ENCODE measurements at regions not wholly inside any gene's neighbourhood (a gene's known extent, or its start where the extent isn't known, plus 50 kb on each side); places are given as distances from the start of the nearest gene placed in this dataset.

DNA sequence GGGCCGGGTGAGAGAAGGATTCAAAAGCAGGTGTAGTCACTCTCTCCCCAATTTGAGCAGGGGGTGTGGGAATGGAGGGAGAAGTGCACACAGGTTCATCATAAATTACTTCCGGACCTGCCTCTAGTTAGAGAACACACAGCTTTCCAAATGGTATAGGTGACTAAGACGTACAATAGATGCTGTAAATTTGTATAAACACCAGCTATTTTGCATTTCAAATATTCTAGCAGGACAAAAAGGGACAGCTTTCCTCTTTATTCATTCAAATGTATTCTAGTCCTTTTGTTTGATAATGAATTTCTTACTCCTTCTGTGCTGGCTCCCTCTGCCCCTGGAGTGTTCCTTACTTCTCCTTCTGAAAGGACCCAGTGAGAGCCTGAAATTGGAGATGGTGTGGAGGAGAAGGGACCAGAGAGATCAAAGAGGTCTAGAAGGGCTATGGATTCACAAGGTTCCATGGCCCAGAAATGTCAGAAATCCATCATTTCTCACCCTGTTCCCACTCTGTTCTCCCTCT, 53.2 kb upstream of the SH3BP4 start:
- TF ChIP-seq EZH2 (IDR thresholded peaks at IDR 0.05; ENCODE audit: borderline replicate concordance, low read depth, low read length, poor library complexity, severe bottlenecking): no peak
- TF ChIP-seq, protein P1, sequence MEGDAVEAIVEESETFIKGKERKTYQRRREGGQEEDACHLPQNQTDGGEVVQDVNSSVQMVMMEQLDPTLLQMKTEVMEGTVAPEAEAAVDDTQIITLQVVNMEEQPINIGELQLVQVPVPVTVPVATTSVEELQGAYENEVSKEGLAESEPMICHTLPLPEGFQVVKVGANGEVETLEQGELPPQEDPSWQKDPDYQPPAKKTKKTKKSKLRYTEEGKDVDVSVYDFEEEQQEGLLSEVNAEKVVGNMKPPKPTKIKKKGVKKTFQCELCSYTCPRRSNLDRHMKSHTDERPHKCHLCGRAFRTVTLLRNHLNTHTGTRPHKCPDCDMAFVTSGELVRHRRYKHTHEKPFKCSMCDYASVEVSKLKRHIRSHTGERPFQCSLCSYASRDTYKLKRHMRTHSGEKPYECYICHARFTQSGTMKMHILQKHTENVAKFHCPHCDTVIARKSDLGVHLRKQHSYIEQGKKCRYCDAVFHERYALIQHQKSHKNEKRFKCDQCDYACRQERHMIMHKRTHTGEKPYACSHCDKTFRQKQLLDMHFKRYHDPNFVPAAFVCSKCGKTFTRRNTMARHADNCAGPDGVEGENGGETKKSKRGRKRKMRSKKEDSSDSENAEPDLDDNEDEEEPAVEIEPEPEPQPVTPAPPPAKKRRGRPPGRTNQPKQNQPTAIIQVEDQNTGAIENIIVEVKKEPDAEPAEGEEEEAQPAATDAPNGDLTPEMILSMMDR (conservative IDR thresholded peaks at IDR 0.05; ENCODE audit: low read depth, low read length): no peak

Data from A673 (cell line).